ENCODE measurements at regions not wholly inside any gene's neighbourhood (a gene's known extent, or its start where the extent isn't known, plus 50 kb on each side); places are given as distances from the start of the nearest gene placed in this dataset.
"Not testable (repeated sequence)": the region's sequence is repeated elsewhere in the genome, so short reads cannot be mapped to it uniquely, and the experiment has no call there.

DNA sequence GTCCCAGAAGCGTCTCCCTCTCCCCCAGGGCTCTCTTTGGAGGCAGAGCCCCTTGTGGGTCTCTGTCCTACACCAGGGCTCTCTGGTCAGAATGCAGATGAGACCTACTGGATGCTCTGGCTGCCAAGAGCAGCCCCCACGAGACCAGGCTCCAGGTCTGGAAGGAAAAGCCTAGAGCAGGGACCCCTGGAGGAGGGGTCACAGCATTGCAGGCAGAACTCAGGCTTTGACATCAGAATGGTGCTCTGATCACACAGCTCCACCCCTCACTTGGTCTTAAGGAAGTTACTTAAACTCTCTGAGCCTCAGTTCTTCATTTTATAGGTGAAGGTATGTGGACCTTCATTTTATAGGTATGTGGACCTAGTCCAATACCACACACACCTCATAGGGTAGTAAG is 83.1 kb downstream of the ARL6IP4 start:
- no peak for DNase-seq (ENCODE audit: insufficient read length, low spot score)

DNA sequence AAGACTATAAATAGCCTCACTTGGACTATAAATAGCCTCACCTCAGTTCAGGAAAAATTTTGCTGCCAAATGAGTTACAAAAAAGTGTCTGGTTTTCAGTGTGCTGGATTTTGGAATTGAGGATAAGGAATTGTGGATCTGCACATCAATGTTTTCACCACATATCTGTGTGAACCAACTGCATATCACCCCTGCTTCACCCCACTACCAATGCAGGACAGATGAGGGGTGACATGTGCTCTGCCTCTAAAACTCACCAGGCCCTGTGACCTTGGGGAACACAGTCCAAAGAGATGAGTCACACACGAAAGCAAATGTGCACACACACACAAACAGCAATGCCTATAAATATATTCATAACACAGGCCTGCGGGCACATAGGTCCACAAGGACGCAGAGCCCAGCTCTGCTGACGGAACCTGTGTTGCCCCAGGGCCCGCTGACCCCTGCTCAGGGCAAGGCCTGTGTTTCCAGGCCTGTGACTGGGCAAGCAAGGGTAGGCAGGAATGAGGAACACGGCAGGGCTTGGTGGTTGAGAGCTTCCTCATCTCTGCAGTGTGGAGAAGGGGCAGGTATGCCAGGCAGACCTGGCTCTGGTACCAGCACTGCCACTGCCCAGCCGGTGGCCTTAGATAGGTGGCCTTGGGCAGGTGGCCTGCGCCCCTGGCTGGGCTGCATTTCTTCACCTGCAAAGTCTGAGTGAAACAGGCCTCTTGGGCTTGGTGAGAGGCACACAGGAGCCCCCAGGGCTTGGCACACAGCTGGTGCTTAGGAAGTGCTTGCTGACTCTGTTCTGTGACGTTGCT is 82.4 kb downstream of the ARL6IP4 start:
- DNase-seq (ENCODE audit: insufficient read length, low spot score) (peak; percentile 58), FAIRE-seq (peak; percentile 76)

More for the DNA sequence above, 83.1 kb downstream of the ARL6IP4 start:
- no peak for FAIRE-seq

DNA sequence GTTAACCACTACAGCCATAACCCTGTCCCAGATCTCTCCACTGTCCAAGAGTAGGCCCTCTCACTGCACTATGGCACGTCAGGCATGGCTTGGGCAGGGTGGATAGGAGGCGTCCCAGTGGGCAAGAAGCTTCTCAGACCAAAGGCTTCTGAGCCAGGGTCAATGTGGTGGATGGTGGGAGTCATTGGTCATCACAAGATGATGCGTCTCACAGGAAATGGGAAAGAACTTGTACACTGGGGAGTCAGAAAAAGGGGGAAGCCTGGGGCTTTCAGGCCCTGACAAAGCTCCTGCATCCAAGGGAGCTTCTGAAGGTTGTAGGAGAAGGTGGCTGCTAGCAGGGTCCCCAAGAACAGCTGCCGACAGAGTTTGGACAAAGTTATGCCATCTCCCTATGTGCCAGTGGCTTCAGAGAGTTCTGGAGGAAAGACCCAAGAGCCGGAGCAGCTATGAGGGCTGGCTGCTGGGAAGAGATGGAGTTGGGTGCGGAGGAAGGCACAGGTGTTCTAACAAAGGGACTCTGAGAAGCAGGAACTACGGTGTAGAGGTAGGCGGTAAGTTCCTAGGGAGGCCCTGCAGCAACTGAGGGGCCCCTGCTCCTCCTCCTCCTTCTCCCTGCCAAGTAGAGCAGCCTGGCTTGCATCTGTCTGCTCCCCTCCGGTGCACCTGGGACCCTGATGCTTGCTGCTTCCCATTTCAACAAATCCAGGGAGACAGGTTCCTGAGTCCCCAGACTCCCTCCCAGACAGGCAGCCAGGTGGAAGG is 81.1 kb downstream of the ARL6IP4 start:
- no peak for DNase-seq (ENCODE audit: insufficient read length, low spot score)
- FAIRE-seq, result no peak

DNA sequence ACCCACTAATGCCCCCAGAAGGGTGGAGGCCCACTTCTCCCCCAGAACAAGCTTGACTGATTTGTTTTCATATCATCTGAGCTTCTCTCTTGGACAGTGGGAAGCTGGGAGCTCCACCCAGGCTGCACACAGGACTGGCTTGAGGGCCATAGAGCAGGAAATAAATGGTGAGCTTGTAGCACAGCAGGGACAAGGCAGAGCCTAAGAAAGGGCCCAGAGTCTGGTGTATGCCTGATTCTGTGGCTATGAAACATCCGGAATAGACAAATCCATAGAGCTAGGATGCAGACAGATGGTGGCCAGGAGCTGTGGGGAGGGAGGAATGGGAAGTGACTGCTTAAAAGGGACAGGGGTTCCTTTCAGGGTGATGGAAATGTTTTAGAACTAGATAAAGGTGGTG is 79.0 kb downstream of the ARL6IP4 start:
- no peak for FAIRE-seq
- no peak for DNase-seq (ENCODE audit: insufficient read length, low spot score)

DNA sequence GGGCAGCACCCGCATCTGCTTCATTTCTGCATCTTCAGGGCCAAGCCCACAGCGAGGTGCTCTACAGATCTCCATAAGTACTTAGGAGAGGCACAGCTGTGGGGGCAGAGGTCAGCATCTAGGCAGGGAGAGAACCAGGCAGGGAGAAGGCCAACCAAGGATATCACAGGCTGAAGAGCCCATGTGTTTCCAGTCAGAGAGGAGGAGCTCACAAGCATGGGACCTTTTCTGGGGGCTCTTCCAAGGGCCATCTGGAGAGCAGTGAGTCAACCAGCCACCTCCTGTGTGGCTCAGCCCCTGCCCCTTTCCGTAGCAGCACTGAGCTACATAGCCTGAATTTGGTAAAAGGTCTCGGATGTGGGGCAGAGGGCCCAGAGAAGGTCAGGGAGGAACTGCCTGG is 78.5 kb downstream of the ARL6IP4 start:
- DNase-seq (ENCODE audit: insufficient read length, low spot score) (no peak), FAIRE-seq (no peak)

DNA sequence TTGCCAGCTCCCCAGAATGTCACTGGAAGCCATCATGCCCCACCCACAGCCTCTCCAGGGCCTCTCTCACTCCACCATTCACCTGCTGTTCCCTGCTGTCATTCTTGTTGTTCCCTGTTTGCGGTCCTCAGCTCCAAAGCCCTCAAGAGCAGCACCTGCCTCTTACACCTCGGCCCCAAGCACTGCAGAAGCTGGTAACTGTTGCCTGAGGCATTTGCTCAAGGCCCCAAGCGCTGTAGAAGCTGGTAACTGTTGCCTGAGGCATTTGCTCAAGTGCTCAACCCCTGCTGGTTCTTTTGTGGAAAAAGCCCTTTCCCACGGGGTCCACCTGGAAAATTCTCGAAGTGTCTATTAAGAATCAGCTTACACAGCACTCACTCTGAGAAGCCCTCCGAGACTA is 78.0 kb downstream of the ARL6IP4 start:
- FAIRE-seq, result no peak
- DNase-seq (ENCODE audit: insufficient read length, low spot score), result no peak

DNA sequence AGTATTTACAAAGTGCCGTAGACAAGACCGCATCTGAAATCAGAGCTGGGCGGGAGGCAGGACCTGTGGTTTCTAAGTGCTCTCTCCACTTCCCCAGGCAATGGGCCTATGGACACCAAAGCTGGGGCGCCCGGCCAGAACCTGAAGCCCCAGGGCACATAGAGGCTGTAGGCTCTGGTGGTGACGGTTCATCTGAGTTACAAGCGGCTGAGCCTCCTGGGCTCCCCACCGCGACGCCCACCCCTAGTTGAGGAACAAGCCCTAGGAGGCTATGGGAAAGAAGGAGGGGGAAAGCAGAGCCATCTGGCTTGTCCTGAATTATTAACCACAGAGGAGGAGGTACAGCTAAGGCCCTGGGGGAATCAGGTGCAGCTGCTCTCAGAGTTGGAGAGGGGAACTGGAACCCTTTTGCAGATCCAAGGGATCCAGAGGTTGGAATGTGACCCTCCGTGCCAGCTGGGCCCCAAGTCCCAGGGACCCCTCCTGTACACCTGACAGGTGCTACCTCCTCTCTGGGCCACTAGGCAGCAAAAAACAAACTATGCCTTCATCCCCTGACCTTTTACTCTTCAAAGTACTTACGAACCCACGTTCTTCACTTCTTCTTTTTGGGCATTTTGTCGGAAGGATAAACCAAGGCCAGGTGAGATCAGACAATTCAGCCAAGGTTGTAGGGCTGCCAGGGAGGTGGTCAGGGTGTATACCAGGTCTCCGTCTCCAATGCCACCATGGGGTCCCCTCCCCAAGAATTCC is 77.2 kb downstream of the ARL6IP4 start:
- DNase-seq (ENCODE audit: insufficient read length, low spot score) (no peak), FAIRE-seq (no peak)

DNA sequence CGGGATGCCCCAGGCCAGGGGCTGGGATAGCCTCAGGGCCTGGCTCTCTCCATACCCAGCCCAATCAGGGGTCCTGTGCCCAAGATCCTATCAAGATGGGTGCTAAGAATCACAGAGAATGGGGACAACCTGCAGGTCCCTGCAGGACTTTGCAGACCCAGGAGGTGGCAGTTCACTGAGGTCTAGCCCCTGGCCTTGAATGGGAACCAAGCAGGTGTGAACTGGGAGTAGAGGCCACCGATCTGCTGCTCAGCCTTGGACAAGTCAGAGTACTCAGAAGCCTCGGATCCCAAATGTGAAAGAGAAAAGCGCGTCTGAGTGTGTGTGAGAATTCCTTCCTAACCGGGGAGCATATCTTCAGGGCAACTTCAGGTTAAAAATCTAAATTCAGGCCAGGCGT is 76.2 kb downstream of the ARL6IP4 start:
- no peak for FAIRE-seq

DNA sequence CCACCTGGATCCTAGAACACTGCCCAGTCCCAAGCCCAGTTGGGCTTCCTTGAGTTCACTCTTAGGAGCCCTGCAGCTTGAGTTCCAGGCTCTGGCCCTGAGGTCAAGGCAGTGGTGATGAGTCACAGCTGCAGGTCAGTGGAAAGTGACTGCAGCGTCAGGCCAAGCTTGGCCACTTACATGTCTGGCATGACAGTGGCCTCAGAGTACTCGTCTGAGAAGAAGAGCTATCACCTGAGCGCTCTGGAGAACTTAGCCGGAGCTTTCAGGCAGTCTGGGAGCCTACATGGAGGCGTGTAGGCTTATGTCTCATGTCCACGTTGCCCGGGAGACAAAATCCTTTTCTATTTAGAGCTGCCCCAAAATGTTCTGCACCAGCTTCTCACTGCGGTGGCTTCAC is 75.6 kb downstream of the ARL6IP4 start:
- FAIRE-seq (no peak), DNase-seq (ENCODE audit: insufficient read length, low spot score) (peak; percentile 26)

More for the DNA sequence above, 76.2 kb downstream of the ARL6IP4 start:
- DNase-seq (ENCODE audit: insufficient read length, low spot score), result no peak

DNA sequence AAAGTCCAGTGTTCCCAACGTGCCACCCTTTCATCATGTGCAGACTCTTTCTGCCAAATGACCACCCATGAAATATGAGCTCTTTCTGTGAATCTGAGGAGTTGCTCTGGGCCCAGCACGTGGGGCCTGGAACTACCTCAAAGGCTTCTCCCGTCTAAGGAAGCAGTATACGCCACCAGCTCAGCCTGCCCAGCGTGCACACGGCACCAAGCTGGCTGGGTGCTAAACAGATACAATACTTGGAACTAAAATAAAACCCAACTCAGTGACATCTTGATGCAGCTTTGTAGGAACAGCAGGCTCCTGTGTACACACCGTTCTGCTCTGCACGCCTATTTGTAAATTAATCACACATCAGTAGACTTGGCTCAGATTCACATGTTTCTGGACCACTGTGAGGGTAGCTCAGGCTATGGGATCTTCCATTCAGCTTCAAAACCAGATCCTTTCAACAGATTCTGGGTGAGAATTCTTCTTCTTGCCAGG is 74.8 kb downstream of the ARL6IP4 start:
- DNase-seq (ENCODE audit: insufficient read length, low spot score), result no peak
- no peak for FAIRE-seq

DNA sequence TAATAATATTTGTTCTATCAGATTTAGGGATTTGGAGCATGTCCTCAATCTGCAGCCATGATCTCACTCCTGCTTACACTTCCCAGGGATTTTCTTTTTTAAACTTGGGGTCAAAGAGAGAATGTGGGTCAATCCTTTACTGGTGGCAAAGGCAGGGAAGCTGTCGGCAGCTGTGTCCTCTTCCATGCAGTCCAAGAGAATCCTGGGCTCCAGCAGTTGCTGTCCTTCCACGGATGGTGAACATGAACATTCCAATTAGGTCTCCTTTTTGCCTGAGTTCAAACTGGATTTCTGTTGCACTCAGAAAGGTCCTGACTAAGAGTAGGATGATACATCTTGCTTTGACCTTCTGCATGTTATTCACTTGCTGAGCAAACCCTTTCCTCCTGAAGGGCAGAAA is 73.9 kb downstream of the ARL6IP4 start:
- no peak for FAIRE-seq
- no peak for DNase-seq (ENCODE audit: insufficient read length, low spot score)

DNA sequence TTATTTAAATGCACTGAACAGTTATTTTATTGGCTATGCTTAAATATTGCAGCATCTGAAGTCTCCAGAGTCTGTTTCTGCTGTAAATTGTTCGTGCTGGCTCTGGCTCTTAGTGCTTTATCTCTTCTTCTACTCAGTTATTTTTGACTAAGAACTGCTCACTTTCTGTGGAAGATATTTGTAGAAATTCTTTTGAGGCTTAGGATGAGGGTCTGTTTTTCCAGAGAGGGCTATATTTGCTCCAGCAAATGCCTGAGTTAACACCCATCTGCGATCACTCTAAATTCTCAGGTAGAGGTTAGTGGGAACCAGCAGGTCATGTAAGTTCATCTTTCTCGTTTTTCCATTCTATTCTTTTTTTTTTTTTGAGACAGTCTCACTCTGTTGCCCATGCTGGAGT is 71.1 kb downstream of the ARL6IP4 start:
- no peak for FAIRE-seq
- DNase-seq (ENCODE audit: insufficient read length, low spot score), result no peak

DNA sequence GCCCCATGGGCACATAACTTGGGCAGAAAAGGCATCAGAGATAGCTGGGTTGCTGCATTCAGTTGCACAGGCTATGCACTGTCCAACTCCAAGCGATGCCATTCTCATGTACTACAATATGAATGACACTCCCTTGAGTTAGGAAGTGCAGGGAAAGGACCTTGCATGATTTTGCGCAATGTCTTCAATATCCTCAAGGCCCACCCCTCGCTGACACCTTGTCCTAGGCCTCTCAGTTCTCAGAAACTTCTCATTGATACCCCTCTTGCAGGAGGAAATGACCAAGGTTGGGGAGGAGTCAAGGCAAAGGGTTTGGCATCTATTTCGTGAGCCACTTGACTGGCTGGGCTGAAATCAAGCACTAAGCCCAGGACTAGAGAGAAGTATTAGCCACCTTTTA is 70.4 kb downstream of the ARL6IP4 start:
- DNase-seq (ENCODE audit: insufficient read length, low spot score) (no peak), FAIRE-seq (no peak)

DNA sequence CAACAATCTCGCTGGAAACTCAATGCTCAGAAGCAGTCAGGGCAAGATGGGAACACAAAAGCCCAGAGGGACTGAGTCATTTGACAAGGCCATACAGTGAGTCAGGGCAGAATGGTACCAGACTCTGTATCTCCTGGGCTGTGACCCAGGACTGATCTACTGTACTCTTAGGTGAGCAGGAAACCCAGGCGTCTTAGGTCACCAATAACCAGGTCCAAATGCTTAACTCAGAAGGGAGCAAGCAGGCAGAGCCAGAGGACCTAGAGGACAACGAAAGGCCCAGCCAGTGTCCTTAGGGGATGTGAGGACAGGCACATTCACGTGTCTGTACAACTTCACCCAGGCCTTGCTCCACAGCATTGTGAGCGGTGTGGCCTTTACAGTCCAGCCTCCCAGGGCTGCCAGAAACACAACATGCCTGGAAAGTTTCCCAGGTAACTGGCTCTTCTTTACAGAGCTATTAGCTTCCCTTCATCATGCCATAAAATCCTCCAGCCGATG is 69.9 kb downstream of the ARL6IP4 start:
- no peak for FAIRE-seq
- no peak for DNase-seq (ENCODE audit: insufficient read length, low spot score)

DNA sequence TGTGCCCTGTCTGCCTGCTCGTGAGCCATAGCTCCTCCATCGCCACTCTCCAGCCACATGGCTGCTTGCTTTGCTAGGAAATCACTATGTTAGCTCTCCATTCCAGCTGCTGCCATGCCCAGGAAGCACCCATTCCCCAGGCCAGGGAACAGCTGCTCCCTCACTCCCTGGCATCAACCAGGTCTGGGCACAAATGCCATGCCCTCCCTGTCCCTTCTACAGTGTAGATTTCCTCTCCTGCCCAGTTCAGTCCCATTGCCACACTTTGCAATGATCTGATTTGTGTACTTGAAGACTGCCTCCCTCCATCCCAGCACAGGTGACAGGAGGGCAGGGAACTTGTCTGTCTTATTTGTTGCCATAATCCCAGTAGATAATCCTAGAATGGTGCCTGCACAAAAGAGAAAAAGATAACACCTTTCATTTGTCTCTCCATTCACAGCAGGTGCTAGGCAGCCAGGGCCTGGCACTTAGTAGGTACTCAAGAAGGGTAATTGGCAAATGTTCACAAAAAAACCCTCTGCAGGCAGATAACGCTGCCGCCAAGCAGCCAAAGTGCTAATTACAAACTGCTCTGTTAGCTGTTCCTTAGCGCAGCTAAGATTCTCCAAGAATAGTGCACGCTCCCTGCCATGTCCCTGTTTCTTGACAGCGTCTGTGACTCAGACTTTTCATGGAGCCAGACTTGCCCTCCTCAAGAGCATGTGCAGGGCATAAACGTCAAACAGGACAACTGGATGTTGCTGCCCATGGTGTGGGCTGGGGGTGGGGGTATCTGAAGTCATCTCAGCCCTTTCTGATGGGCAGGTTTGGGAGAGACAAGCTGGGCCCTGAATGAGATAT is 69.1 kb downstream of the ARL6IP4 start:
- no peak for DNase-seq (ENCODE audit: insufficient read length, low spot score)
- no peak for FAIRE-seq

DNA sequence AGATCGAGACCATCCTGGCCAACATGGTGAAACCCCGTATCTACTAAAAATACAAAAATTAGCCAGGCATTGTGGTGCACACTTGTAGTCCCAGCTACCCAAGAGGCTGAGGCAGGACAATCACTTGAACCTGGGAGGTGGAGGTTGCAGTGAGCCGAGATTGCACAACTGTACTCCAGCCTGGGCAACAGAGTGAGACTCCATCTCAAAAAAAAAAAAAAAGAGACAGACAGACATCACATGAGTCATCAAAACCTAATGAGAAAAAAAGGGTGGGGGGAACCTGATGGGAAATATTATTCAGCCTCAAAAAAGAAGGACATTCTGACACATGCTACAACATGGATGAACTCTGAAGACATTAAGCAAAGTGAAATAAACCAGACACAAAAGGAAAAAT is 67.4 kb downstream of the ARL6IP4 start:
- not testable (repeated sequence) for FAIRE-seq; DNase-seq (ENCODE audit: insufficient read length, low spot score)

DNA sequence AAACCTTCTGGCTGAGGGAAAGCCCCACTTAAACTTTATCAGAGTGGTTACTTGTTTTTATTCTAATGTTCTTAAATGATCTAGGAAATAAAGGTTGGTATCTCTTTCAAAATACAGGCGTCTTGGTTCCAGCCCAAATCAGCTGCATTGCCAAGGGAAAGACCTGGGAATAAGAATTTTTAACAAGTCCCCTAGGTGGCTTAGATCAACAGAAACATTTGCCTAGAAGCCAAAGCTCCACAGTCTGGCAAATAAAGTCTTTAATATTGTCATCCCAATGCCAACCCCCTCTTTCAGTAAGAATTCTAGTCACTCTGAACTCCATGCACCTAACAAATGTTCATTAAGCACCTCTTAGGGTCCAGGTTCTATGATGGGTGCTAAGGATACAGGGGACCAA is 66.8 kb downstream of the ARL6IP4 start:
- no peak for FAIRE-seq
- DNase-seq (ENCODE audit: insufficient read length, low spot score), result no peak

DNA sequence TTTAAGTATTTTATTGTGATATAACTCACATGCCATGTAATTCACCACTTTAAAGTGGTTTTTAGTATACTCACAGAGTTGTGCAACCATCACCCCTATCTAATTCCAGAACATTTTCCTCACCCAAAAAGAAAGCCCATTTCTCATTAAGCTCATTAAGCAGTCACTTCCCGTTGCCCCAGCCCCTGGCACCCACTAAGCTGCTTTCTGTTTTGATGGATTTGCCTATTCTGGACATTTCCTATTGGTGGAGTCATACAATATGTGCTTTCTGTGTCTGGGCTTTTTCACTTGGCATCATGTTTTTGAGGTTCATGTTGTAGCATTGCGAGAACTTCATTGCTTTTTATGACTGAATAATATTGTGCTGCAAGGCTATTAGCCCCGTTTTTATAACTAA is 66.0 kb downstream of the ARL6IP4 start:
- FAIRE-seq, result no peak
- DNase-seq (ENCODE audit: insufficient read length, low spot score), result no peak

DNA sequence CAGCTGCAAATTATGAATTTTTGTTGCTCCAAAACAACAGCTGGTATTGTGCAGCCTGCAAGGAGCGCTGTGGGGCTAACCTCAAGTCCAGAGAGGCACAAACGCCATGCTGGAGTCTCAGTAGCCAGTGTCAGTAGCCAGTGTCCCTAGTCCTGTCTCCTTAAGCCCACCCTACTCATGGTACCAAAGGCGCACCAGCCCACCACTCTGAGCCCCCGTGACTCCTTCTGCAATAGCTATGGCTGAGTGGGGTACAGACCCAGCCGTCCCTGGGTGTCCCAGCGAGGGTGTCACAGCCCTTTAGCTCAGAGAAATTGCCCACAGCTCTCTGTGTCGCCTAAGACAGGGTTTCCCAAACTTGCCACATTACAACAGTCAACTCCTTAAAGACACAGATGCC is 65.2 kb downstream of the ARL6IP4 start:
- no peak for FAIRE-seq
- DNase-seq (ENCODE audit: insufficient read length, low spot score), result no peak

DNA sequence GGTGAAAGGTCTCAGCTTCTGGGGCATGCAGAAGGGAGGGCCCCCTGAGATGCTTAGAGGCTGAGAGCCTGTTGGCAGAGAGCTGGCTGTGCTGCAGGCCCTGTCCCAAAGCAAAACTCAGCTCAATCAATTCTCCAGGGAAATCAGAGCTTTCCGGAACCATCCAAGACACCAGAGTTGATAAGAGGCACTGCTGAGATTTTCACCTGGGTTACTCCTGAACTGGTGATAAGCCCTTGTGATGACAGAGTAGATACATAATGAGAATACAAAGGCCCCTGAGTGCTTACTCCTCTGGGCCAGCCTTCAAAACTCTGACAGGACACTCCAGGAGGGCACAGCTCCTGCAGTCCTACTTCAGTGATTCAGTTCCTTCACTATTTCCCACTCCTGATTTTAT is 63.9 kb downstream of the ARL6IP4 start:
- no peak for FAIRE-seq
- DNase-seq (ENCODE audit: insufficient read length, low spot score), result no peak

All from HTR-8/SVneo (cell line).